Middle frontal gyrus (tissue), 1 donor: ENCODE measurements at regions not wholly inside any gene's neighbourhood (a gene's known extent, or its start where the extent isn't known, plus 50 kb on each side); places are given as distances from the start of the nearest gene placed in this dataset.
"Not testable (repeated sequence)": the region's sequence is repeated elsewhere in the genome, so short reads cannot be mapped to it uniquely, and the experiment has no call there.

Experiments used
- DNase-seq: peaks from one replicate; pipeline ENCODE4 v3.0.0-alpha.2; 2015; ENCODE audit warnings: low spot score; ENCODE audit errors: extremely low spot score

DNA sequence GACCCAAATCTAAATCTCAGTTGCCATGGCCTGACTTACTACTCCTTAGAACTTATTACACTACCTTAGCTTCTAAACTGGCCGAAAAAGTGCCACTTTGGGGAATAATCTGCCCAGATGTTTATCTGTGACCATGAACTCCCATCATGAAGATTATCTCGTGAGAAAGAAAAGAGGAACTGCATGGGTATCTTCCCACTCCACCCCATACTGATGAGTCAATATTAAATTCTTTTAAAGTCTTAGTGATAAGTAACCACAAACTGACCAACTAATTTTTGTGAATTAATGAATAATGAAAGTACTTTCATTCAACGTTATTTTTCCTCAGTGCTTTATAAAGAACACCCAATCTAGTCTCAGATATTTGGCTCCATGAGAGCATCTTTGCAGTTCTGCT lies 493.5 kb downstream of the EBF1 start:
- no peak for DNase-seq

DNA sequence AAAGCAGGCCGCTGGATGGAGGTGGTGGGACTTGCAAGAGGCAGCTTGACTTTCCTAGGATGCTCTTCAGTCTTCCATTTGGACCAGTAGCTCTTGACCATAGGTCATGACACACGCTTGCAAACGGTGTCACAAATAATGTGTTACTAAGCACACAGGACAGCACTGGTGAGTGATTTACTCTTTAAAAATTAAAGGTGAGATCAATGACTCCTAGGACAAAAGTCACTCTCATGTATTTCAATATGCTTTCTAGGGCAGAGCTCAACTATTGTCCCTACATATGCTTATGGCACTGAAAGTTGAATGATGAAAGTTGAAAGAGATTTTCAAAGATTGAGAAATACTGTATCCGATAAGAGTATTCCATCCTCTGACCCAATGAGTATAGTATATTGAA lies 496.7 kb downstream of the EBF1 start:
- DNase-seq = no peak

DNA sequence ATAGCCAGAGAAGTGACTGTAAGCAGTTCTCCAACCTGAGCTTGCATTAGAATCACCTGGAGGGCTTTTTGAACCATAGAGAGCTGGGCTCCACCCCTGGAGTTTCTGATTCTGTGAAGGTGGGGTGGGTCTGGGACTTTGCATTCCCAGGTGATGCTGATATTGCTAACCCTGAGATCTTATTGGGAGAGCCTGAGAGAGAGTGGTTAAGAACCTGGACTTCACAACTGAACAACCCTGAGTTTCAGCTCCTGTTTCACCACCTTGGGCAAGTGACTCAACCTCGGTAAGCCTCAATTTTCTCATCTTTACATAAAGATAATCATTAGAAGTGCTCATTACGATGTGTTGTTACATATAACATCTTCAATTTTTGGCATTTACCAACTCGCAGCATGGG lies 498.6 kb downstream of the EBF1 start:
- no peak for DNase-seq

DNA sequence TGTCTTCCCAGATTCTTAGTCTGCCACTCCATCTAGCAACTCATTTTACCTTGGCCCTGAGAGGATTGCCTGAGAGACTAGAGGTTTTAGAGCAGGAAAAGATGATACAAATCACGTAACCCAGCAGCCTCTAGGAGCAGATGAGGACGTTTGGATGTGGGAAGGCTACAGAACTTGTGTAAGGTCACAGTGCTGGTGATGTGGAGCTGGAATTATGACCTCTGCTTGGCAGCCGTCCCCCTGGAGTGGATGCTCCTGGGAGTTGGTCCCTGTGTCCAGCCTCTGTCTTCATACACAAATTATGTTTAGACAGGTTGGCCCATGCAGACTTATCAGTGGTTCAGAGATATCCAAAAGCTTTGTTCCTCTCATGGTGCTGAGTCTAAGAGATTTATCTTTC lies 499.0 kb downstream of the EBF1 start:
- DNase-seq = no peak

DNA sequence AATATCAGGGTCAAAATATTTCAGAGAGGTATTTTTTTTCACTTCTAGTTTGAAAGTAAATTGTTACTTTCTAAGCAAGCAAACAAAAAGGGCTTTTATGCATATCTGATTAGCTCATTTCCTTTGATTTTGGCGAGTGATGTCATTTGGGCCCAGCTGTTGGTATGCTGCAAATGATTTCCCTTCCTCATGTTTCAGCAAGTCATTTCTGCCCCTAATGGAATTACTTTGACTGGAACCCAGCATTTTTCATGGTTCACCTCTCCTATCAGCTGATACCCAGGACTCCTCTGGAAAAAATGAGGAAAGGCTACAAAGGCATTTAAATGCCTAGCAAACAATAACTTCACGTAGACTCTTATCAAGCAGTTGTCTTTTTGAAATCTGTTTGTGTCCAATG lies 500.6 kb downstream of the EBF1 start:
- no peak for DNase-seq

DNA sequence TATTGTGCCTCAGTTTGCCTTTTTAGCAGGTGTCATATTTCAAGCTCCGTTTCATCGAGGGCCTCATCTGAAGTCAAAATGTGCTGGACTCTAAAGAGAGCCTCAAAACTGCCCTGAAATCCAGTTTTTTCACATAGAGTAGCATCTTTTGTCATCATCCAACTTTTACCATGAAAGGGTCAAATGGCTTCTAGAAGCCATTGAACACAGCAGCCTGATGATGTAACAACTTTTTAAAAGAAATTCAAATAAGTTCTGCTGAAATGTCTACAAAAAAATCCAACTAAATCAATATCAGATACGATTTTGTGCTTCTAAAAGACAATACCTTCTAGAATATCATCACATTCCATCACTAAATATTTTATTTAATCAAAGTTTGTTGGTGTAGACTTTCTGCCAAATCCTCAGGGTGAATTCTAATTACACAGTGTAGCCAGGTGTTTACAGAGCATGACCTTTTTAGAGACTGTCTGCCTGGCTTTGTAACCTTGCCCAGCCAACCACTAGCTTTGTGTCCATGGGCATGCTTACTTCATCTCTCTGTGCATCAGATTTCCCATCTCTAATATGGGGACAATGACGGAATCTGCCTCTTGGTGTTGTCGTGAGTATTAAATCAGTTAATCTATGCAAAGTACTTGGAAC lies 505.0 kb downstream of the EBF1 start:
- DNase-seq = no peak

DNA sequence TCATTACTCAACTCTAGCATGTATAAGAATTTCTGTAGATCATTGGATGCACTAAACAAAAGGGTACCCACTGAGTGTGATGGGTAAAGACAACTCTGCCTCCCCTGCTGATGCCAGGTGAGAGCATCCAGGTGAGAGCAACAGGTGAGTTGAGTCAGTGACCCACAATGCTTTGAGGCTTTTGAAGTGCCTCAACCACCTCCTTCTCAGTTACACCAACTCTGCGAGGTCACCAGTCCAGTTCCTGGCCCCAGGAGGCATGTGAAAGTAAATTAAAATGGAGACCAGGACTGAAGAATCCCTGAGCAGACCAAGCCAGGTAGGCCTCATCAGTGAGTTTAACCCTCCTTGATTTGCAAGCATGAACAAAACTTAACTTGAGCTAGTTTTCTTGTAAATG lies 505.8 kb downstream of the EBF1 start:
- DNase-seq = no peak

DNA sequence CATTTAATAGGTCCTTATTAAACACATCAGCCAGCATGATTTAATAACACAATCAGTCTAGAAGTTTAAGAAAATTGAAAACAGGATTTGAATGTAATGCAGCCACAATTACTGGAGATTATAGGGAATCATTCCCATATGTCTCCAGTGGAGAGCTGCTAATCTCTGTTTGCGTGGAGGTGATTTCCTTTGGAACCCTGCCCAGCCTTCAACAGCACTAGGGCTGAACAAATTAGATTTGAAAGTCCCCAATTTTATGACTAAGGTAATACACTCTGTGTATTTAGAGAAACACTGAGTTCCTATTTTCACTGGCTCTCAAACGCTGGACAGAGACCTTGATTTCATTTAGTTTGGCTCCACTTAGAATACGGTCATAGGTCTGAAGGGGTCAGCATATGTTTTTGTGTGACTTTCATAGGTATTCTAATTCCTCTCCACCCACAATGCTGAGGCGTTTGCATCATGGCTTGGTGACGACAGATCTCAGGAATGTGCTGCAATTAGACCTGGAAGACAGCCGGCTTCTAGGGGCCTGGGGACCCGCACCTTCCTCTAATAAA lies 508.3 kb downstream of the EBF1 start:
- no peak for DNase-seq

DNA sequence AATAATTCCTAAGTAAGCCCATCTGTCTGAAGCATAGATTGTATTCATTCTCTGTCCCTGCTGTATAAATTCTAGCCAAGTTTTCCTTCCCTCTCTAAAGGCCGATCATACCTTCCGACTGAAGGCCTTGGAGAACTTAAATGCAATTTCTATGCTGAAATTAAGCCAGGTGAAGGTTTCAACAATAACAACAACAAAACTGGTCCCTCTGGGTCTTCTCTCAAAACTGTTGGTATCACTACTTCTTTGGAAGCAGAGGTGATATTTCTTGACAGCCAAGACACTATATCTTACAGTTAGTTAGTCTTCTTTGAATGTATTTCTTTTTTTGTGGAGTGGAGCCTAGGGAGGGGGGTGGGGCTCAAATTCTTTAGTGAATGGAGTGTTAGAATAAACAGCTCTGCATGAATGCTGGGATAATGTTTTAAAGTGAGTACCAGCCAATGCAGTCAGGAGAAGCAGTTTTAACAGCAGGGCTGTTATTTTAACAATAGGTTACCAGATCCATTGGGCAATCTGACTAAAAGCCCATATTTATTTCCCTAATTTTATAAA lies 508.9 kb downstream of the EBF1 start:
- no peak for DNase-seq

DNA sequence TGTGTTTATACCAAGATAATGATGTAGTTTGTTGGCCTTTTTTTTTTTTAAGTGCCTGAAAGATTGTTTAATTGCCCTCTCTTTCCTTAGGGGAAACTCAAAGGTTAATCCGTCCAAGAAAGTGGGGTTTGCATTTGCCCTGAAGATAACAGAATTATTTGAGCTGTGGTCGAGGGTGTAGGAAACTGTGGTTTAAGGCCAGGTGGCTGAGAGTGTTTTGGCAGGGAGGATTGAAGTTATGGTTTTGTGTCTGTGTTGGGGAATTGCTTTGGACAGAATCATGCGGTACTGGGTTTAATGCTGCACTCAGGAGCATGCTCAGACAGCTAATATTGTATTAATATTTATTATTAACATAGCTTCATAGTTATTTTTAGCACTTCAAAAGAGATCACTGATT lies 509.8 kb downstream of the EBF1 start:
- no peak for DNase-seq

DNA sequence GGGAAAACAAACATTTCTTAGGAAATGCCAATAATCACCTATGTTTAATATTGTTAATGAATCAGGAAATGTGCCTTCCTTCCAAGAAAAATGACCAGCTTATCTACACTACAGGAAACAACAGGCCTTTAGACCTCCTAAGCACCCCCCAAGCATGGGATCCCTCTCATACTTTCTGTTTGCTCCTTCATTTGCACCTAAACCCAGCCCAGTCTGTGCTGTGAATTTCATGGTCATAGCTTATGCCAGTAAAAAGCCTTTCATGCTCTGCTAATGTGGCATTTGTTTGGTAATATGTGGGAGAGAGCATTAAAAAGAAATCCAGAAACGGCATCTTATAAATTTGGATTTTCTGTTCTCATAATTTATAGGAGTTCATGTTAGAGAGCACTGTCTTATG lies 511.1 kb downstream of the EBF1 start:
- DNase-seq = no peak

DNA sequence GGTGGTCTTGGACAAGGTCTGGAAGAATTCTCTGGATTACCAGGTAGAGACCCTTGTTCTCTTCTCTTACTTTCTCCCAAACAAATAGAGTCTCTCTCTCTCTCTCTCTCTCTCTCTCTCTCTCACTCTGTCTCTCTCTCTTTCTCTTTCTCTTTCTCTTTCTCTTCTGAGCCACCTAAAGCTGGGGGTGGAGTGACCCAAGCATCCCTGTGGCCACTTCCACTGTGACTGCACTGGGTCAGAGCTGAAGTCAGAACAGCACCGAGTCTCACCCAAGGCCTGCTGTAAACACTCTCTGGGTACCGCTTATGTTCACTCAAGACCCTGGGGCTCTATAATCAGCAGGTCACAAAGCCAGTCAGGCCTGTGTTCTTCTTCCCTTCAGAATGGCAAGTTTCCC lies 513.7 kb downstream of the EBF1 start:
- no peak for DNase-seq

DNA sequence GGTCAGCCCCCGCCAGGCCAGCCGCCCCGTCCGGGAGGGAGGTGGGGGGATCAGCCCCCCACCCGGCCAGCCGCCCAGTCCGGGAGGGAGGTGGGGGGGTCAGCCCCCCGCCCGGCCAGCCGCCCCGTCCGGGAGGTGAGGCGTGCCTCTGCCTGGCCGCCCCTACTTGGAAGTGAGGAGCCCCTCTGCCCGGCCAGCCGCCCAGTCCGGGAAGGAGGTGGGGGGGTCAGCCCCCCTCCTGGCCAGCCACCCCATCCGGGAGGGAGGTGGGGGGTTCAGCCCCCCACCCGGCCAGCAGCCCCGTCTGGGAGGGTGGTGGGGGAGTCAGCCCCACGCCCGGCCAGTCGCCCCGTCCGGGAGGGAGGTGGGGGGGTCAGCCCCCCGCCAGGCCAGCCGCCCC lies 517.0 kb downstream of the EBF1 start:
- DNase-seq = not testable (repeated sequence)

DNA sequence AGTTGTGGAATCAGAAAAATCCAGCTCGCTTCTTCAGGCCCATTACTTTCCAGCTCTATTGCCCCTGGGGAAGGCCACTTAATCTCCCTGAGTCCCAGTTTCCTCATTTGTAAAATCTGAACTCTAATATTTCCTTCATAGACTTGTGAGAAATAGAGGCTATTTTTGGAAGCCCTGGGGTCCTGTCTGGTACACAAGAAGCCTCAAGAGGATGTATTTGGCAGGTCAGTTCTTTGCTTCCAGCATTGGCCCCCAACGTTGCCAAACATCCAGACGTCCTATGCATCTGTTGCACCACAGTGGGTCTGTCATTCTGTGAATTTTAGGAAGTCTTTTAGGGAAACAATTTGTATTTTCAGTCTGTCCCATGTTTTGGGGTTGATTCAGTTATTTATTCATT lies 525.9 kb downstream of the EBF1 start:
- DNase-seq = no peak

DNA sequence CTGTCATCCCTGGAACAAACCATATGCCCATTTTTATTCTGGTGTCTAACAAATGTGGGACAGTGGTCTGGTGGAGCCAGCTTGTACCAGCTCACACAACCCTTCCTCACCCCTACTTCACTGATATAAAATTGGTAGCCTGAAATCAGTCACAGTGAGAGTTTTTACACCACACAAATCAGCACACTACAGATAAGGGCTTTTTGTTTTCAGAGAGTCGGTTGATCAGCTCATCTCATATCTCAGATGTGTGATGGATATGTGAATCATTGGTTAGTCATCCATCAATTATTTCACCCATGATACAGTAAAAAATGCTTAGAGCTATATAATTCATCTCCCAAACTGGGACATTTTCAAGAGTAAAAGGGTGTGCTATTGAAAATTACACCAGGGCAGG lies 529.2 kb downstream of the EBF1 start:
- no peak for DNase-seq

DNA sequence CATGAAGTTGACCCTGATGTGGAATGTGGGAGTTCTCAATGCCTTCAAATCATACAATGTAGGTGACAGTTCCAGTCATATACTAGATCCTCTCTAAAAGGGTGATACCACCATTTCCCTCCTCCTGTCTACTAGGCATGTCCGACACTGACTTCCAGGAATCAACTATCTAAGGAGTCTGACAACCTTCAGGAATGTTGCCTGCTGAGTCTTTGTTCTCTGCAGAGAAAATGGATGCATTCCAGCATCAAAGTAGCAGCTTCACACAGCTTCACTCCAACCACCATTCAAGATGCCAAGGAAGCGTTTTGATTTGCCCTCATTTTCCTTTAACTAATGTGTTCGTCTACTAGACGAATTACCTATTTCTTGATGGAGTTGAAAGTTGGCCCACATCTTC lies 530.2 kb downstream of the EBF1 start:
- DNase-seq = no peak

DNA sequence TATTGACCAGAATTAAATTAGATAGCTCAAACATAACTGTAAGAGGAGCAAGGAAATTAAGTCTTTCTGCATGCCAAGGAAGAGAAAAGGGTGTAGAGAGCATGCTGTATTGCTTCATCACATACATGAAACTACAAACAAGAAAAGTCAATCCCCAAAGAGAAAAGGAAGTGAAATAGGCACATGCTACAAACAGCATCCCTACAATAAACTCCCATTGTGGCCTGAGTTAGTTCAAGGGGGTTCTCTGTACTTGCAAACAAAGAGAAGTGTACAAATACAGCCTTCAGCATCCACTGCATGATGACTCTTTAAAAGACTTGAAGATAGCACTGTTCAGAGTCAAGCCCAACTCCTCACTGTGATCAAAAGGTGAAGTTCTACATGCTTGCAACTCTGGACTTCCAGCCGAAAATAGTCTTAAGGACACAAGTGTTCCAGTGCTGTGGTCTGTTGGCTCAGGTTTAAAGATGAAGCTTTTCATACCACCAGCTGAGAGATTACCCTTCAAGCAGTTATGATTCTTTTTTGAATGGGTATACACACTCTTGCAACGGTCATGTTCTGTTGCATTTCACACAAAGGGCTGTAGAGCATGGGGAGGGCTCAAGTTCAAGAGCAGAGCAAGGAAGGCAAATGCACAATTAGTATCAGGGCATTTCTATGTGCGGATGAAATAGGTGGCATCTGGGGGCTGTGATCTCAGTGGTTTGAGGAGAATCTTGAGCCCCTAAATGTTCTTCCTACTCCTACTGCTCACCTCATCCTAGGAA lies 534.5 kb downstream of the EBF1 start:
- DNase-seq = no peak

DNA sequence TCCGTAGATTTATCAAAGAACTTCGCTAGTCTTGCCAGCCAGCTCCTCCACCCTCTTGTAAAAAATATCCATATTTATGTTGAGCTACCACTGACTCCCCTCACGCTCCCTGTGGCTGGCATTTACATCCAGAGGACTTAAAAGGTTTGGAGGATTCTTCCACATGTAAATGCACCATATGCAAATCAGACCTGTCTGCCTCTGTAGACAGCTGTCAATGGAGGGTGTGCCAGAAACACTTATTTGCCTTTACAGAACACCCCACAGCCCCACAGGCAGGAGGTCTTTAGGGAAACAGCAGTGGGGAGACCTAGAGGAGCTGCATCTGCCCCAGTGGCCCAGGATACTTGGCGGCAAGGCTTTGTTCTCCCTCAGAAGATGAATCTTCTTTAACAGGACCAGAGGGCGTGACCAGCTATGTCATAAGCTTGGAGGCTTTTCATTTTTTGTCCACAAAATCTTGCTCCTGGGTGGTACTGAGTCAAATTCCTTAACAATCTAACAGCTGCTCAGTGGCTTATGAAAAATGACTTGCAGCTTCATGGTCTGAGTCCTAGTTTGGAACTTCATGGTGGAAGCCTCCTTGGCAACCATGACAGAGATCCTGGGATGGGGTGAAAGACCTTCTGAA lies 535.8 kb downstream of the EBF1 start:
- no peak for DNase-seq

DNA sequence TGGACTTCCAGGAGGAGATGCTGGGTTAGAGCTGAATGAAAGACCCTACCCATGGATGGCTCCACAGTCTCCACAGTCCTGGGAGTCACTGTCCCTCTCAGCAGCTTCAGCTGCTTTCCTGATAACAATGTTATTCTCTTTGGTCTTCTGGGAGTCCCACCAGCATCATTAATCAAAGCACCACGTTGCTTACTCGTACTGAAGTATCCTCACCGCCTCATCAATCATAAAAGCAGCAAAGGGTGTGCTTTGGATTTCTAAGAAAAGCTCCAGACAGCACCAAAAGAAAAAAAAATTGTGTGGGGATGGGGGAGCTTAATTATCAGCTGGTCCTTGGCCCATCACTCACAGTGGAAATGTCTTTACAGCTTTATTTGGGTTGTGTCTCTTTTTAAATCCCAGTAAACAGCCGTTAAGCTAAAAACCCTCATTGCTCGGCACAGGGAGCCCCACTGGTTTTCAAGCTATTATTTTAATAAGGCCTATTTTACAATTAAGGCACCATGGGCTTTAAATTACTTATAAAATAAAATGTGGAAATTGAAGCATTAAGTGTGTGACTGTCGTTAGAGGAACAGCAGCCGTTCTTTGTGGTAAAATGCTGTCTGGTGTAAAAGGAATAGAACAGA lies 538.0 kb downstream of the EBF1 start:
- DNase-seq = no peak

DNA sequence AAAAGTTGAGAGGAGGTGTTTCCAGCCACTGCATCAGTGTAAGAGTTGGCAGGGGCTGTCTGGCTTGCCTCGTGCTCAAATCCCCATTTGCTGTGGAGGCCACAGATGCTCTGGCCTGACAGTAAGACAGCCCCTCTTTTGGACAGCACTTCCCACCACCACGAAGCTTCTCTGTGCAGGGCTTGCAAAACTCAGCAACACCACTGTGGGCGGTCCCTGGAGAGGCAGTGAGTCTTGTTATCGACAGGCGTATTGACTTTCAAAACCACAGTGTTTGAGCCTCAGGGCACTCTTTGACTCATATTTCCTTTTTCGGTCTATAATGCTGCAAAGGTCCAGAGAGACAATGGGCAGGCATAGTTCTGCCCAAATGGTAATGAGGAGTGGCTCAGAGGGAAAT lies 539.5 kb downstream of the EBF1 start:
- no peak for DNase-seq

DNA sequence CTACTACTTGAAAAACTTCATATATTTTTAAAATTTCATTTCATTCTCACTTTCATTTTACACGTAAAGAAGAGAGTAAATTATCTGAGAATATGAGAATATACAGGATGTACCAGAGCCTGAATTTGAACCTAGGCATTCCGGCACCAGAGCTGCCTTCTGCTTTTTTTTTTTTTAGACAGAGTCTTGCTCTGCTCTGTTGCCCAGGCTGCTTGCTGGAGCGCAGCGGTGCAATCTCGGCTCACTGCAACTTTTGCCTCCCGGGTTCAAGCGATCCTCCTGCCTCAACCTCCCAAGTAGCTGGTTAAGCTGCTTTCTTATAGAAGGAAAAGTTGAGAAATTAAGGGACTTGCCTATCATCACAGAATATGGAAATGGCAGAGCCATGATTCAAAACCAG lies 540.1 kb downstream of the EBF1 start:
- DNase-seq = no peak

DNA sequence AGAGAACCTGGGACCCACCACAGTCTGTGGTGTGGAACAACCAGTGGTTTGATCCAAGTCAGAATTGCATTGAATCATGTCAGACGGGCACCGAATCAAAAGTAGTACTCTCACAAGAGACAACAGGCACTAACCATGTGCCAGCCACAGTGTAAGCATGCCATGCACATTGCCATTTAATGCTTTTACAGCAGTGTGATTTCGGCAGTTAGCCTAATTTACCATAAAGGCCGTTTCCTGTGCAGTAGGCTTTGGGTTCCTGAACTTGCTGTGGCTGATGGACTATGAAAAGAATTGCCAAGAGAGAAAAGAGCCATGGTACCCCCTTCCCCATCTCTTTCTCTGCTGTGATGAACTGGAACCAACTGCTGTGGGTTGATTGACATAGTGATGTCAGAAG lies 540.6 kb downstream of the EBF1 start:
- no peak for DNase-seq
